ENCODE measurements at regions not wholly inside any gene's neighbourhood (a gene's known extent, or its start where the extent isn't known, plus 50 kb on each side); places are given as distances from the start of the nearest gene placed in this dataset.
A peak's percentile ranks its signal among the peaks of the same experiment; 100 is the strongest.
"Not testable (repeated sequence)": the region's sequence is repeated elsewhere in the genome, so short reads cannot be mapped to it uniquely, and the experiment has no call there.

DNA sequence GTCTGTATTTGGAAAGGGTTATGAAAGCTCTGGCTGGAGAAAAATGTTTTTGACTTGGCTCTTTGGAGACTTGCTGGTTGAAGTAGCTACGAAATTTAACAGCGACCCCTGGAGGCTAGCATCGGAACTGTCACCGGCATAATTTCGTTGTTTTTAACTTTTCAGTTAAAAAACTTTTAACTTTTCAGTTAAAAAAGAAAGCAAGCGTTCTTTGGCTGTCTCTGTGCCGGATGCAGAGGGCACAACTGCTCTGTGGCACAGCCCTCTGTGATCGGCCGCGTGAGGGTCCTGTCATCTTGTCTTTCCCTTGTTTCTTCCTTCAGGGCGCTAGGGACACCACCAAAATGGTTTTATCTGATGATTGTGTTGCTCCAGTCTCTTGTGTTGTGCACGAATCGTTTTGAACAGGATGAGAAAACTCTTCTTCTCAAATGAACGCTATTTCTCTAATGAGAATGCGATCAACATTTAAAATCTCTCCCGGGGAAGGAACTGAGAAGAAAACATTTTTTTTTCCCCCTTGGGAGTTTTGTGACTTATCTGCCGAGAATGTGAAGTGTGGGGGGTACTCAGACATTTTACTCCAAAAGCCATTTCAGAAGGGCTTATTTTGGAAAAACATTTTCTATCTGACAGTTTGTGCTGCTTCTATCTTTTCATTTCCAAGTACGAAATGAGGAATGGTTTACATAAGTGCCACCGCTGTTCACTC lies 57.1 kb downstream of the ADCYAP1 start:
- peak; percentile 18 for DNase-seq (ENCODE audit: extremely low spot score)
- ChIA-PET POLR2A (no interaction called here), CTCF (interaction anchor here (0.6 to 0.9 kb wide), 3 partner anchors 10 to 98 kb away, joined by 3 read pairs; no protein-coding TSS in a partner anchor)
- TF ChIP-seq SP1 (IDR thresholded peaks at IDR 0.05) (no peak), ARNT (IDR thresholded peaks at IDR 0.05) (no peak)

- ChIA-PET POLR2A (no interaction called here), CTCF (no interaction called here)
- no peak for DNase-seq (ENCODE audit: extremely low spot score)
- TF ChIP-seq ZNF384 (IDR thresholded peaks at IDR 0.05), result no peak
- TF ChIP-seq FOXA1 (IDR thresholded peaks at IDR 0.05), result no peak
- no peak for TF ChIP-seq SUZ12 (IDR thresholded peaks at IDR 0.05)
- no peak for TF ChIP-seq BHLHE40 (IDR thresholded peaks at IDR 0.05; ENCODE audit: borderline replicate concordance)
- no peak for TF ChIP-seq FOXM1 (IDR thresholded peaks at IDR 0.05; ENCODE audit: borderline replicate concordance)
- no peak for TF ChIP-seq ELF4 (IDR thresholded peaks at IDR 0.05)
- TF ChIP-seq CTBP1 (IDR thresholded peaks at IDR 0.05; ENCODE audit: borderline replicate concordance), result no peak
- TF ChIP-seq LEF1 (IDR thresholded peaks at IDR 0.05; ENCODE audit: borderline replicate concordance), result no peak
- TF ChIP-seq ARNT (IDR thresholded peaks at IDR 0.05), result no peak
- TF ChIP-seq, protein P1, sequence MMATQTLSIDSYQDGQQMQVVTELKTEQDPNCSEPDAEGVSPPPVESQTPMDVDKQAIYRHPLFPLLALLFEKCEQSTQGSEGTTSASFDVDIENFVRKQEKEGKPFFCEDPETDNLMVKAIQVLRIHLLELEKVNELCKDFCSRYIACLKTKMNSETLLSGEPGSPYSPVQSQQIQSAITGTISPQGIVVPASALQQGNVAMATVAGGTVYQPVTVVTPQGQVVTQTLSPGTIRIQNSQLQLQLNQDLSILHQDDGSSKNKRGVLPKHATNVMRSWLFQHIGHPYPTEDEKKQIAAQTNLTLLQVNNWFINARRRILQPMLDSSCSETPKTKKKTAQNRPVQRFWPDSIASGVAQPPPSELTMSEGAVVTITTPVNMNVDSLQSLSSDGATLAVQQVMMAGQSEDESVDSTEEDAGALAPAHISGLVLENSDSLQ (IDR thresholded peaks at IDR 0.05), result no peak
- TF ChIP-seq FOXK2 (IDR thresholded peaks at IDR 0.05), result no peak
- no peak for TF ChIP-seq L3MBTL2 (conservative IDR thresholded peaks at IDR 0.05)
- no peak for TF ChIP-seq SP1 (IDR thresholded peaks at IDR 0.05)
- no peak for TF ChIP-seq TARDBP (IDR thresholded peaks at IDR 0.05)
- no peak for TF ChIP-seq NFRKB (IDR thresholded peaks at IDR 0.05)
- TF ChIP-seq HDGF (IDR thresholded peaks at IDR 0.05; ENCODE audit: borderline replicate concordance), result no peak
Measured at GRCh38 chr18:963276-963675, 58.6 kb downstream of the ADCYAP1 start.

DNA sequence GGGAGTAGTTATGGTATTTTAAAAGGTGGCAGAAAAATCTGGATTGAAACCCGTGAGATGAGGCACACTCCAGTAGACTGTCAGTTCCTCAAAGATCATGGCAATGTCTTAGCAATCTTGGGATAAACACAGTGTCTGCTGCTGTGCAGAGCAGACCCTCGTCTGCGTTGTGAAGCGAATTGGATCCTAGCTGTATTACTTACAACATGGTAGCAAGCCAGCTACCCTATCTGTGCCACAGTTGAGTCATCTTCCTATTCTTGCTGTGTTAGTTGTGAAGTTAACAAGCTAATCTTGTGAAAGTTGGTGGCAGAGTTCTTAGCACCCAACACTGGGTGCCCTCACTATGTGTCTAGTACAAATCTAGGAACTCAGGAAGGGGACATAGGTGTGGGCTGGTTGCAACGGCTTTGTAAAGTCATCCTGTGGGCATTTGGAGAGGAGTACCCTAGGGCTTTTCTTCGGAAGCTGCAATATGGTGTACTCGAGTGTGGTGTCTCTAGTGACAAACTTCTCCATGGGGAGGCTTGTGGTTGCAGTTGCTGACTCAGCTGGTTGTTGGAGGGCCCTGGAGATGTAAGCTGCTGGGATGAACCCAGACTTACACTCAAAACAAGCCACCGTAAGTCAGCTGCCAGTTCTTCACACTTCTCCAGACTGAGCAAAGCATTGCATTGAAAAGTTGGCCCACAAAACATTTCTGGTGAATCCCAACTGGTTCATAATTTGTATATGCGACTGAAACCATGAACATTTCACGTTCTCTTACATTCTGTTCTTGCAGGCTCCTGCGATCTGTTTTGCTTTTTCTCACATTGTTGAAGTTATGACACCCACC lies 61.5 kb downstream of the ADCYAP1 start:
- ChIA-PET POLR2A (no interaction called here), CTCF (no interaction called here)
- TF ChIP-seq LEF1 (IDR thresholded peaks at IDR 0.05; ENCODE audit: borderline replicate concordance) (no peak), CTBP1 (IDR thresholded peaks at IDR 0.05; ENCODE audit: borderline replicate concordance) (no peak), FOXA1 (IDR thresholded peaks at IDR 0.05) (no peak), FOXM1 (IDR thresholded peaks at IDR 0.05; ENCODE audit: borderline replicate concordance) (no peak), ELF4 (IDR thresholded peaks at IDR 0.05) (no peak)
- TF ChIP-seq, protein P1 (IDR thresholded peaks at IDR 0.05), result no peak
- DNase-seq (ENCODE audit: extremely low spot score), result no peak

DNA sequence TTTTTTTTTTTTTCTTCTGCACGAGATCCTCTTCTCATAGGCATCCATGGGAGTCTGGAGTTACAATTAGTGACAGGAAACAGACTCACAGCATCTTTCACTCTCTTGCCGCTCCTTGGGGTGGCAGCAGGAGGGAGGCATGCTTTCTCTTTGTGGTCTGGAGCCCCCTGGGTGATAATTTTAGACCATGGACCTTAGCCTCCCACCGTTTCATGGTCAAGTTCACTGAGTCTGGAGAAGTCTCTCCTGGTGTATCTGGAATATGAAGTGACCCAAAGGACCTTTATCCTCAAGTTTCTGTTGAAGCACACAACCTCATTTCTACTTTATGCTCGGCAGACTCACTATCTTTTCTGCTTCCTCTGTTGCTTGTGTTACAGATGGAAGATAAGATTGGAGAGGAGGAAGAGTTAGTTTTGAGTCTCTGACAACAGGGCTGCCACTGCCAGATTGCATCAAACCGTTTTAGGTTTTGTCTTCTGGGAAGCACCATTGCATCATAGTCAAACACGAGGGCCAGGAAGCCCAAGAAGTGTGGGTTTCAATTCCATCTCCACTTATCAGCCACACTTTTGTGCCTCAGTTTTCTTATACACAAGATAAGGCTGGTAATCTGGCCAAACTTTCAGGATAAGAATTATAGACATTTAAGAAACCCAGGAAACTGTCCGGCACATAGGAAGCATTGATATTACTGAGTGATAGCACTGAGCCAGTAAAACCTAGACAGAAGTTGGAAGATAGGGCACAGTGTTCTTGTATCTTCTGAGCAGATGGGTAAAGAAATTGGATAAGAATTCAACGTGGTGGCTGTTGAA lies 62.3 kb downstream of the ADCYAP1 start:
- POLR2A ChIA-PET, result no interaction called here
- no peak for DNase-seq (ENCODE audit: extremely low spot score)
- TF ChIP-seq FOXK2 (IDR thresholded peaks at IDR 0.05), result no peak
- no peak for TF ChIP-seq FOXA1 (IDR thresholded peaks at IDR 0.05)
- TF ChIP-seq HDGF (IDR thresholded peaks at IDR 0.05; ENCODE audit: borderline replicate concordance), result no peak
- TF ChIP-seq NFRKB (IDR thresholded peaks at IDR 0.05), result no peak
- TF ChIP-seq SP1 (IDR thresholded peaks at IDR 0.05), result no peak
- no peak for TF ChIP-seq CTBP1 (IDR thresholded peaks at IDR 0.05; ENCODE audit: borderline replicate concordance)
- no peak for TF ChIP-seq BHLHE40 (IDR thresholded peaks at IDR 0.05; ENCODE audit: borderline replicate concordance)
- no peak for TF ChIP-seq ZNF384 (IDR thresholded peaks at IDR 0.05)
- TF ChIP-seq SUZ12 (IDR thresholded peaks at IDR 0.05), result no peak
- no peak for TF ChIP-seq LEF1 (IDR thresholded peaks at IDR 0.05; ENCODE audit: borderline replicate concordance)
- no peak for TF ChIP-seq ELF4 (IDR thresholded peaks at IDR 0.05)
- TF ChIP-seq, protein P1 (IDR thresholded peaks at IDR 0.05), result no peak
- no peak for TF ChIP-seq ARNT (IDR thresholded peaks at IDR 0.05)
- TF ChIP-seq FOXM1 (IDR thresholded peaks at IDR 0.05; ENCODE audit: borderline replicate concordance), result no peak
- CTCF ChIA-PET, result no interaction called here

GRCh38 chr18:968910-969309 lies 64.2 kb downstream of the ADCYAP1 start:
- DNase-seq (ENCODE audit: extremely low spot score); POLR2A ChIA-PET; CTCF ChIA-PET: not testable (repeated sequence)

DNA sequence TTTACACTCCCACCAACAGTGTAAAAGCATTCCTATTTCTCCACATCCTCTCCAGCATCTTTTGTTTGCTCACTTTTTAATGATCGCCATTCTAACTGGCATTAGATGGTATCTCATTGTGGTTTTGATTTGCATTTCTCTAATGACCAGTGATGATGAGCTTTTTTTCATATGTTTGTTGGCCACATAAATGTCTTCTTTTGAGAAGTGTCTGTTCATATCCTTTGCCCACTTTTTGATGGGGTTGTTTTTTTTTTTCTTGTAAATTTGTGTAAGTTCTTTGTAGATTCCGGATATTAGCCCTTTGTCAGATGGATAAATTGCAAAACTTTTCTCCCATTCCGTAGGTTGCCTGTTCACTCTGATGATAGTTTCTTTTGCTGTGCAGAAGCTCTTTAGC lies 64.6 kb downstream of the ADCYAP1 start:
- POLR2A ChIA-PET; DNase-seq (ENCODE audit: extremely low spot score); CTCF ChIA-PET: not testable (repeated sequence)

- POLR2A ChIA-PET; CTCF ChIA-PET; DNase-seq (ENCODE audit: extremely low spot score): not testable (repeated sequence)
Measured at GRCh38 chr18:974606-975005, 69.9 kb downstream of the ADCYAP1 start.

GRCh38 chr18:976393-977128 lies 71.9 kb downstream of the ADCYAP1 start:
- POLR2A ChIA-PET; CTCF ChIA-PET; DNase-seq (ENCODE audit: extremely low spot score): not testable (repeated sequence)

DNA sequence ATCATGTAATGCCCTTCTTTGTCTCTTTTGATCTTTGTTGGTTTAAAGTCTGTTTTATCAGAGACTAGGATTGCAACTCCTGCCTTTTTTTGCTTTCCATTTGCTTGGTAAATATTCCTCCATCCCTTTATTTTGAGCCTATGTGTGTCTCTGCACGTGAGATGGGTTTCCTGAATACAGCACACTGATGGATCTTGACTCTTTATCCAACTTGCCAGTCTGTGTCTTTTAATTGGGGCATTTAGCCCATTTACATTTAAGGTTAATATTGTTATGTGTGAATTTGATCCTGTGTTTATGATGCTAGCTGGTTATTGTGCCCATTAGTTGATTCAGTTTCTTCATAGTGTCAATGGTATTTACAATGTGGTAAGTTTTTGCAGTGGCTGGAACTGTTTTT lies 72.7 kb downstream of the ADCYAP1 start:
- CTCF ChIA-PET; DNase-seq (ENCODE audit: extremely low spot score); POLR2A ChIA-PET: not testable (repeated sequence)

DNA sequence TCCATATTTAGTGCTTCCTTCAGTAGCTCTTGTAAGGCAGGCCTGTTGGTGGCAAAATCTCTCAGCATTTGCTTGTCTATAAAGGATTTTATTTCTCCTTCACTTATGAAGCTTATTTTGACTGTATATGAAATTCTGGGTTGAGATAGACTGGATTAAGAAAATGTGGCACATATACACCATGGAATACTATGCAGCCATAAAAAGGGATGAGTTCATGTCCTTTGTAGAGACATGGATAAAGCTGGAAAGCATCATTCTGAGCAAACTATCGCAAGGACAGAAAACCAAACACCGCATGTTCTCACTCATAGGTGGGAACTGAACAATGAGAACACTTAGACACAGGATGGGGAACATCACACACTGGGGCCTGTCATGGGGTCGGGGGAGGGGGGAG lies 73.1 kb downstream of the ADCYAP1 start:
- DNase-seq (ENCODE audit: extremely low spot score); POLR2A ChIA-PET; CTCF ChIA-PET: not testable (repeated sequence)

Measured in HEK293T (cell line).